SK-N-SH treated with all-trans-retinoic acid at 6 μM for 48 hours (cell line): ENCODE measurements at regions not wholly inside any gene's neighbourhood (a gene's known extent, or its start where the extent isn't known, plus 50 kb on each side); places are given as distances from the start of the nearest gene placed in this dataset.

ENCODE experiments used
- ARNTL ChIP-seq: fragments of 450-650 bp; formaldehyde crosslinking; IDR thresholded peaks from 2 replicates; pipeline ENCODE4 v1.5.0; 2020; ENCODE audit warnings: low read depth, mild to moderate bottlenecking, moderate library complexity, borderline replicate concordance
- CSDC2 ChIP-seq: fragments of 250-450 bp; sonication (Bioruptor Pico); IDR thresholded peaks from 2 replicates; pipeline ENCODE4 v1.5.0; 2020; ENCODE audit warnings: mild to moderate bottlenecking, moderate library complexity
- GLIS3 ChIP-seq: fragments of 250-450 bp; sonication (Bioruptor Pico); IDR thresholded peaks from 2 replicates; pipeline ENCODE4 v1.5.0; 2020; ENCODE audit warnings: mild to moderate bottlenecking, moderate library complexity
- ISL1 ChIP-seq: fragments of 250-450 bp; sonication (Bioruptor Pico); IDR thresholded peaks from 2 replicates; pipeline ENCODE4 v2.1.2; 2022; ENCODE audit warnings: mild to moderate bottlenecking, moderate library complexity
- OSR1 ChIP-seq: fragments of 250-450 bp; sonication (Bioruptor Pico); IDR thresholded peaks from 2 replicates; pipeline ENCODE4 v1.8.0; 2022; ENCODE audit warnings: moderate library complexity, mild to moderate bottlenecking, inconsistent platforms
- PATZ1 ChIP-seq: fragments of 250-450 bp; sonication (Bioruptor Pico); IDR thresholded peaks from 2 replicates; pipeline ENCODE4 v1.8.0; 2020; ENCODE audit warnings: mild to moderate bottlenecking, moderate library complexity, borderline replicate concordance
- POU6F1 ChIP-seq: fragments of 250-450 bp; sonication (Bioruptor Pico); IDR thresholded peaks from 2 replicates; pipeline ENCODE4 v1.8.0; 2021; ENCODE audit warnings: low read depth, mild to moderate bottlenecking, moderate library complexity, borderline replicate concordance
- TCF4 ChIP-seq: fragments of 250-450 bp; sonication (Bioruptor Pico); IDR thresholded peaks from 2 replicates; pipeline ENCODE4 v1.8.0; 2021; ENCODE audit warnings: mild to moderate bottlenecking, moderate library complexity, borderline replicate concordance
- TSHZ2 ChIP-seq: fragments of 250-450 bp; sonication (Bioruptor Pico); IDR thresholded peaks from 2 replicates; pipeline ENCODE4 v1.5.0; 2020; ENCODE audit warnings: mild to moderate bottlenecking, moderate library complexity
- ZFP3 ChIP-seq: fragments of 250-450 bp; sonication (Bioruptor Pico); IDR thresholded peaks from 2 replicates; pipeline ENCODE4 v1.5.0; 2020; ENCODE audit warnings: mild to moderate bottlenecking, moderate library complexity
- ZFP30 ChIP-seq: fragments of 450-650 bp; formaldehyde crosslinking; IDR thresholded peaks from 2 replicates; pipeline ENCODE4 v1.5.0; 2022; ENCODE audit warnings: mild to moderate bottlenecking, moderate library complexity
- ZNF565 ChIP-seq: fragments of 450-650 bp; formaldehyde crosslinking; conservative IDR thresholded peaks from 2 replicates; pipeline ENCODE4 v1.5.0; 2020; ENCODE audit warnings: low read depth, mild to moderate bottlenecking, moderate library complexity
- ZNF70 ChIP-seq: fragments of 450-650 bp; formaldehyde crosslinking; IDR thresholded peaks from 2 replicates; pipeline ENCODE4 v1.5.0; 2020; ENCODE audit warnings: mild to moderate bottlenecking, moderate library complexity
- ZNF8 ChIP-seq: fragments of 450-650 bp; formaldehyde crosslinking; IDR thresholded peaks from 2 replicates; pipeline ENCODE4 v1.5.0; 2020; ENCODE audit warnings: mild to moderate bottlenecking, moderate library complexity

- TF ChIP-seq TSHZ2 (CRISPR knock-in tag) (no peak), POU6F1 (no peak), ZFP3 (no peak), TCF4 (CRISPR knock-in tag) (no peak), CSDC2 (CRISPR knock-in tag) (no peak), GLIS3 (CRISPR knock-in tag) (no peak), PATZ1 (CRISPR knock-in tag) (no peak), ZNF8 (CRISPR knock-in tag) (no peak), ZFP30 (CRISPR knock-in tag) (no peak), ARNTL (CRISPR knock-in tag) (no peak), ZNF70 (CRISPR knock-in tag) (no peak), OSR1 (CRISPR knock-in tag) (no peak), ISL1 (no peak), ZNF565 (no peak)
Measured at GRCh38 chr14:53620317-53620716, 336.3 kb downstream of the BMP4 start.
